GM12873 (cell line): ENCODE measurements at regions not wholly inside any gene's neighbourhood (a gene's known extent, or its start where the extent isn't known, plus 50 kb on each side); places are given as distances from the start of the nearest gene placed in this dataset.

ENCODE experiments used
- TF ChIP-seq, protein P1 (sequence below): IDR thresholded peaks from 2 replicates; pipeline ENCODE4 v1.5.1; 2012; ENCODE audit warnings: low read depth, mild to moderate bottlenecking, moderate library complexity, low read length, control low read depth; ENCODE audit not compliant: insufficient read depth; ENCODE audit errors: missing control alignments

DNA sequence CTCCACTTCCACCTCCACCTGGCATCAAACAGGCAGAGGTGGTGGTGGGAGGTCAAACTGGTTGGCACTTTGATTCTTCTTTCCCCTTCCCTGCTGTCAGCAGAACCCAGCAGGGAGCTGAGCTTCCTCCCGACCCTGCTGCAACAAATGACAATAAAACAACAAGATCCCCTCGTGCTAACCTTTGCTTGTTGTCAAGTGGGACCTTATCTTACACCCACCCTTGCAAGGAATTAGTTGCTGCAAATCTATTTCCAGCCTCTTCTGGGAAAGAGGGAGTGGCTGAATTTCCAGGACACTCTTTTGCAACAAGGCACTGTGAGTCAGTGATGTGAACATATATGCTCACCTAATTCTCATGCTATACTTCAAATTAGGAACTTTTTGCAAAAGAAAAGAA, 655.1 kb downstream of the DSC3 start:
- TF ChIP-seq, protein P1, sequence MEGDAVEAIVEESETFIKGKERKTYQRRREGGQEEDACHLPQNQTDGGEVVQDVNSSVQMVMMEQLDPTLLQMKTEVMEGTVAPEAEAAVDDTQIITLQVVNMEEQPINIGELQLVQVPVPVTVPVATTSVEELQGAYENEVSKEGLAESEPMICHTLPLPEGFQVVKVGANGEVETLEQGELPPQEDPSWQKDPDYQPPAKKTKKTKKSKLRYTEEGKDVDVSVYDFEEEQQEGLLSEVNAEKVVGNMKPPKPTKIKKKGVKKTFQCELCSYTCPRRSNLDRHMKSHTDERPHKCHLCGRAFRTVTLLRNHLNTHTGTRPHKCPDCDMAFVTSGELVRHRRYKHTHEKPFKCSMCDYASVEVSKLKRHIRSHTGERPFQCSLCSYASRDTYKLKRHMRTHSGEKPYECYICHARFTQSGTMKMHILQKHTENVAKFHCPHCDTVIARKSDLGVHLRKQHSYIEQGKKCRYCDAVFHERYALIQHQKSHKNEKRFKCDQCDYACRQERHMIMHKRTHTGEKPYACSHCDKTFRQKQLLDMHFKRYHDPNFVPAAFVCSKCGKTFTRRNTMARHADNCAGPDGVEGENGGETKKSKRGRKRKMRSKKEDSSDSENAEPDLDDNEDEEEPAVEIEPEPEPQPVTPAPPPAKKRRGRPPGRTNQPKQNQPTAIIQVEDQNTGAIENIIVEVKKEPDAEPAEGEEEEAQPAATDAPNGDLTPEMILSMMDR, result no peak

DNA sequence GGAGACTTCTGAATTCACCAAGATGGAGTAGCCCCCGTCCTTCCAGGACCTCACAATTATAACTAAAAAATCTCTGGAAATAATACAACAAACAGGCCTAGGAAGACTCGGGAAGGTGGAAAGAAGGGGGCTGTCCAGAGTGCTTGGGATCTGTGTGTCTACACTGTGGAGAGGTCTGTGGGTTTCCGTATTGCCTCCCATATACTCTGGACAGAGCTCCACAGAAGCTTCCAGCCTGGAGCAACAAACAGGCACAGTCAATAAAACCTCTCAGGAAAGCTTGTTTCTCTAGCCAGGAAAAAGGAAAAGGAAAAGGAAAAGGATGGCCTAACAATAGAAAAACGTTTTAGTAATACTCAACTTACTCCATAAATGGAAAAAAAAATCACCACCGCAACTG, 655.9 kb downstream of the DSC3 start:
- TF ChIP-seq, protein P1, result no peak

DNA sequence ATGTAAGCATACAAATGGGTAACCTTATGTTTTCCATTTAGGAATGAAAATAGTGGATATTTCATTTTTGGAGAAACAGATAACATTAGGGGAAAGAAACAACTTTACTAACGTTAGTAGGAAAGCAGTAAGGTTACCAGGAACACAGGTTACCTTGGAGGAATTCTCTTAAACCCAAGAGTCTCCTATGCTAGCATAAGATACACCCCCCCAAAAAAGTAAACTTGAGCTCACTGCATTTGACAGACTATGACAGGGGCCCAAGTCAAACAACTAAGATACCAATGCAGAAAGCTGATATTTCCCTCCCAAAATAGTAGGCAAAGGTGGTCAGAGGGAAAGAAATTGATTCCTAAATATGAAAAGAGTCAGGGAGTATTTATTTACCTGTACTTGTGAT, 656.9 kb downstream of the DSC3 start:
- TF ChIP-seq, protein P1, result no peak

DNA sequence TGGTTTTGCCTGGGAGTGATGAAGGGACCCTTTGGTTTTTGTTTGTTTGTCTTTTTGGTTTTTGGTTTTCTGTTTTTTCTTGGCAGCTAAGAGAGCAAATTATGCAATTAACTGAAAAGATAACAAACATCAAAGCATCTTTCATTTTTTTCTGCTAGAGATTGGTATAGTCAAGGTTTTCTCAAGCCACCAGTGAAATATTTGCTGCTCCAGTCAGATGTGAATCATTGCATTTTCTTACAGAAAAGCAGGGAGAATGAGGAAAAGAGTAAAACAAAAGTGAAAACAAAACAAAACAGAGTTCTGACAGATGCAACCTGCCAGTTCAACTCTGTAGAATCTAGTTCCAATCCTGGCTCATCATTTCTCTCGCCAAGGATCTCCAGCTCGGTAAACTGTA, 660.7 kb downstream of the DSC3 start:
- TF ChIP-seq, protein P1, result no peak

DNA sequence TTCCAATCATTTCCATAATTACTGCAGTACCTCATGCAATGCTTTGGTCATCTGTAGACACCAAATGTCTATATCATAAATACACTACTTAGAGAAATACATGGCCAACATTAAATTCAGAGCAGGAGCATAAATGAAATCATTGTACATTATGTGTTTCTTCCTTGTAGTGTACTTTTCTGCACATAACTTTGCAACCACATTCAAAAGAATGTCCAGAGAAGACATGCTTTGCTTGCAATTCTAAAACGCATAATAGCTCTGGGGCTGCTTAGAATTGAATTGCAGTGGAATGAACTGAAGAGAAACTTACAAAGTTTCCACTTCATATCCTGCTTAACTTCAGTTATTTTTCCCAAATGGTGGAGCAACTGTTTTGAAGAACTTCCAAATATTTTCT, 664.4 kb downstream of the DSC3 start:
- TF ChIP-seq, protein P1, result no peak

DNA sequence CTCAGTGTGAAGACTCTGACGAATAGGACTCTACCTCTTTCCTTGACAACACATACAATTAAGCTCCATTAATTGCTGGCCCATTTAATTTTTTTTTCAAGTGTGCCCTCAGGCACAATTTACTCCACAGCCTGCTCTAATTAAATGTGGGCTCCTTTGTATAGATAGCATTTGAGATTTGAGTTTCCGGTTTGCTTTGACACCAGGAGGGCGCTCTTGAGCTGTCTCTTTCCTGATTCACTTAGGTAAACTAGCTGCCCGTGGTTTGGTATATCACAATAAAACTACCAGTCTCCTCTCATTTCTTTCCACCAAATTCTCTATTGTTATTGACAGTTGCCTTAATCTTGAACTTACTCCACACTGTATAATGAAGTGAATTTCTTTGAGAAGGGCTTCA, 666.0 kb downstream of the DSC3 start:
- TF ChIP-seq, protein P1, result no peak

- TF ChIP-seq, protein P1, result no peak
These were observed 680.5 kb downstream of the DSC3 start for GRCh38 chr18:30361864-30362540.
